ENCODE measurements at regions not wholly inside any gene's neighbourhood (a gene's known extent, or its start where the extent isn't known, plus 50 kb on each side); places are given as distances from the start of the nearest gene placed in this dataset.
"Not testable (repeated sequence)": the region's sequence is repeated elsewhere in the genome, so short reads cannot be mapped to it uniquely, and the experiment has no call there.

DNA sequence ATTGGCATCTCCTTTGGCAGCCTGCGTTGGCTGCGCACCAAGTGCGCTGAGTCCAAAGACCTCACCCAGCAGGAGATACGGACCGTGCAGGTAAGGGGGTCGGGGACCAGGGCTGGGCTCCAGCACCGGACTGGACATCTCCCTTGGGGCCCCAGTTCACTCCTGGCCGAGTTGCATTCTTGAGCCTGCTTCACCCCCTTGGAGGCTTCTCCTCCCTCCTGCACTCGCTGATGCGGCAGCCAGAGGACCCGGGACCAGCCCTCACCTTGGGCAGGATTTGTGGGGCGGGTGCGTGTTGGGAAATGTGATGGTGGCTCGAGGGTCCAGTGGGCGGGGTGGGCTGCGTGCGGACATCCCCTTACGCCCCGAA, 638.2 kb downstream of the ZNF716 start:
- TF ChIP-seq CTCF, POLR2A (IDR thresholded peaks at IDR 0.05): not testable (repeated sequence)
